Gastroesophageal sphincter (tissue), 3 donors: ENCODE measurements at regions not wholly inside any gene's neighbourhood (a gene's known extent, or its start where the extent isn't known, plus 50 kb on each side); places are given as distances from the start of the nearest gene placed in this dataset.

Experiments used
- POLR2A ChIP-seq, 2 donors: fragments of 450-650 bp; IDR thresholded peaks; one replicate each; pipeline ENCODE4 v1.6.1; 2017; ENCODE audit warnings: antibody characterized with exemption in 2 of 2, mild to moderate bottlenecking in 2 of 2, moderate library complexity in 1 of 2
- POLR2AphosphoS5 ChIP-seq: sonication (generic); formaldehyde crosslinking; IDR thresholded peaks from one replicate; pipeline ENCODE4 v1.6.1; 2017; ENCODE audit warnings: antibody characterized with exemption
- TF ChIP-seq, protein P1 (sequence below), 4 experiments: fragments of 200-600 bp in 2 of 4; fragments of 450-650 bp in 2 of 4; sonication (generic) in 1 of 4; IDR thresholded peaks; one replicate each; pipeline ENCODE4 v1.5.1; 2017 to 2019; ENCODE audit warnings: antibody characterized with exemption in 4 of 4, mild to moderate bottlenecking in 2 of 4, moderate library complexity in 2 of 4

DNA sequence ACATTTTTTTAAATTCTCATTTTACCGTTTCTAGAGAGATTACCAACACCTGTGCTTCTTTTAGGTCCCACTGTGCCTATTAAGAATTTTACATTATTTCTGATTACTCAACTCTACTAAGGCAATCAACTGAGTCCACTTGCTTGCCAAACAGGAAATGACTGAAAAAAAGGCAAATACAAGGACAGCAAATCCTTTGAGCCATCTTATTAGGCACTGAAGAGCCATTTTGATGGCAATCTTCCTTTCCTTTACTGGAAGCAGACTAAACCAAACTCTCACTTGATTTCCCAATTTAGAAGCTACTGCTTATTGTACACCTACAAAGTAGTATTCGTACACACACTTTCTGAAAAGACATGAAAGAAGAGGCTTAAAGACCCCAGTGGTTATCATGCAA, 121.4 kb upstream of the COL3A1 start:
- TF ChIP-seq, protein P1, sequence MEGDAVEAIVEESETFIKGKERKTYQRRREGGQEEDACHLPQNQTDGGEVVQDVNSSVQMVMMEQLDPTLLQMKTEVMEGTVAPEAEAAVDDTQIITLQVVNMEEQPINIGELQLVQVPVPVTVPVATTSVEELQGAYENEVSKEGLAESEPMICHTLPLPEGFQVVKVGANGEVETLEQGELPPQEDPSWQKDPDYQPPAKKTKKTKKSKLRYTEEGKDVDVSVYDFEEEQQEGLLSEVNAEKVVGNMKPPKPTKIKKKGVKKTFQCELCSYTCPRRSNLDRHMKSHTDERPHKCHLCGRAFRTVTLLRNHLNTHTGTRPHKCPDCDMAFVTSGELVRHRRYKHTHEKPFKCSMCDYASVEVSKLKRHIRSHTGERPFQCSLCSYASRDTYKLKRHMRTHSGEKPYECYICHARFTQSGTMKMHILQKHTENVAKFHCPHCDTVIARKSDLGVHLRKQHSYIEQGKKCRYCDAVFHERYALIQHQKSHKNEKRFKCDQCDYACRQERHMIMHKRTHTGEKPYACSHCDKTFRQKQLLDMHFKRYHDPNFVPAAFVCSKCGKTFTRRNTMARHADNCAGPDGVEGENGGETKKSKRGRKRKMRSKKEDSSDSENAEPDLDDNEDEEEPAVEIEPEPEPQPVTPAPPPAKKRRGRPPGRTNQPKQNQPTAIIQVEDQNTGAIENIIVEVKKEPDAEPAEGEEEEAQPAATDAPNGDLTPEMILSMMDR (IDR thresholded peaks at IDR 0.05) = no peak
- no peak for TF ChIP-seq POLR2AphosphoS5
- TF ChIP-seq POLR2A (IDR thresholded peaks at IDR 0.05) = no peak
